GM19372 (cell line): ENCODE measurements at regions not wholly inside any gene's neighbourhood (a gene's known extent, or its start where the extent isn't known, plus 50 kb on each side); places are given as distances from the start of the nearest gene placed in this dataset.

Source experiments
- ATAC-seq: cut with Tn5 transposase; IDR thresholded peaks from one replicate; pipeline ENCODE4 v1.9.1; 2021; ENCODE audit warnings: mild to moderate bottlenecking, low read depth, moderate library complexity; ENCODE audit not compliant: unreplicated experiment

DNA sequence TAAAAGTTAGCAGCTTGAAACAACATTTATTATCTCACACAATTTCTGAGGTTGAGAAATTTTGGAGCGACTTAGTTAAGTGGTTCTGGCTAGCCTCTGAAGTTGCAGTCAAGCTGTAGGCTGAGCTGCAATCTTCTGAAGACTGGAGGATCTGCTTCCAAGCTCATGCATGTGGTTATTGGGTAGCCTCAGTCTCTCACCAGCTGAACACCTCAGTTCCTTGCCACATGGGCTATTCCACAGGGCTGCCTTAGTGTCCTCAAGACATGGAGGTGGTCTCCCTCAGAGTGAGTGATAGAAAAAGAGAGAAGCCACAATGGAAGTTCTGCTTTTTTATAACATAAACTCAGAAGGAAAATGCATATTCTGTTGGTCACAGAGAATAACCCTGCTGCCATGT is 92.0 kb upstream of the CAMK1G start:
- ATAC-seq: no peak

DNA sequence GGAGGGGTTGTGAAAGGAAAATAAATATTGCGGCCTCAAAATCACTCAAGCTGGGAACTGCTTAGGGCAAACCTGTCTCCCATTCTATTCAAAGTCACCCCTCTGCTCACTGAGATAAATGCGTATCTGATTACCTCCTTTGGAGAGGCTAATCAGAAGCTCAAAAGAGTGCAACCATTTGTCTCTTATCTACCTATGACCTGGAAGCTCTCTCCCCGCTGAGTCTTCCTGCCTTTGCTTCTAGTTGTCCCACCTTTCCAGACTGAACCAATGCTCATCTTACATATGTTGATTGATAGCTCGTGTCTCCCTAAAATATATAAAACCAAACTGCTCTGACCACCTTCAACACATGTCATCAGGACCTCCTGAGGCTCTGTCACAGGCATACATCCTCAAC is 91.6 kb upstream of the CAMK1G start:
- ATAC-seq: no peak

DNA sequence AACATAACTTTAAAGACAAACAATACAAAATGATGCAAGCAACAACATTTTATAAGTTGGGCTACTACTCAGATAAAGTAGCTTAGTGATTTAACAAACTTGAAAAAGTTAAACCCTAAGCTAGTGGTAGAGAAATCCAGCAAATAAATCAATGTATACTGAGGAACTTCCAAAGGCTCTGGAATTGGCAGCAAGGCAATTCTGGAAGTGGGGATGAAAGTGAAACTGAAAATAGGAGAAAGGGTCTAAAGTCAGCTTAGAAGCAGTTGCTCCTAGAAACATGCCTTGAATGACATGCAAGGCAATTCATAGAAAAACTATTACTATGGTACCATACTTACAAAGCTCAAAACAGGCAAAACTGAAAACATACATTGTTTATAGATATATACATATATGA is 90.0 kb upstream of the CAMK1G start:
- no peak for ATAC-seq

DNA sequence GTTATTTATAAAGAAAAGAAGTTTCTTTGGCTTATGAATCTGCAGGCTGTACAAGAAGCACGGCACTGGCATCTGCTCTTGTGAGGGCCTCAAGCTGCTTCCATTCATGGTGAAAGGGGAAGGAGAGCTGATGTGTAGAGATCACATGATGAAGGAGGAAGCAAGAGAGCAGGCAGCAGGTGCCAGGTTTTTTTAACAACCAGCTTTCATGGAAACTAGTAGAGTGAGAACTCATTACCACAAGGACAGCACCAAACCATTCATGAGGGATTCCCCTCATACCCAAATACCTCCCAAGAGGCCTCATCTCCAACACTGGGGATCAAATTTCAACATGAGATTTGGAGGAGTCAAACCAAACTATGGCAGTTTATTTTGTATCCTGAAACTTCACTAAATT is 85.8 kb upstream of the CAMK1G start:
- no peak for ATAC-seq

DNA sequence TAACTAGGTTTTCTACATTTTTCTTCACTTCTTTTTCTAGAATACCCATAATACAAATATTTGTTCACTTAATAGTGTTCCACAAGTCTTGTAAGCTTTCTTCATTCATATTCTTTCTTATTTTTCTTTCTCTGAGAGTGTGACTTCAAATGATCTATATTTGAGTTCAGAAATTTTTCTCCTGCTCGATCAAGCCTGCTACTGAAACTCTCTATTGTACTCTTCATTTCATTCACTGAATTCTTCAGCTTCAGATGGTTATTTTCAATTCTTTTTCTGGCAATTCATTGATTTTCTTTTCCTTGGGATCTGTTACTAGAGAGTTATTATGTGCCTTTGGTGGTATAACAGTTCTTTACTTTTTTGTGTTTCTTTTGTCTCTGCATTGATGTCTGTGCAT is 82.5 kb upstream of the CAMK1G start:
- ATAC-seq: no peak

DNA sequence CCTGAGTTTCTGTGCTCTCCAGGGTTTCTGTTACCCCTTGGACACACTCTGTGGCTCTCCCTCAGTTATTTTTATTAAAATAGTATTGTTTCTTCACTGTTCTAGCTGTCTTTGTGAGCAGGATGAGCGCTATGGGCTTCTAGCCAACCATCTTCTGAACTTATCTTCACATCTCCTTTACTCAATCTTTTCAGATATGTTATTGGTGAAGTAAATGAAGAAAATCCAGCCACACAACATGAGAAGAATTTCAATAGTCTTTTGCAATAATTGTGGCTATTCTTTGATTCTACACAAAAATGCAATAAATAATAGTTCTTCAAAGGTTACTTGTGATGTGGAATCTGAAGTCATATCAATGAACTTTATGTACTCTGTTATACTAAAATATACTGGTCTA is 80.3 kb upstream of the CAMK1G start:
- ATAC-seq: no peak

DNA sequence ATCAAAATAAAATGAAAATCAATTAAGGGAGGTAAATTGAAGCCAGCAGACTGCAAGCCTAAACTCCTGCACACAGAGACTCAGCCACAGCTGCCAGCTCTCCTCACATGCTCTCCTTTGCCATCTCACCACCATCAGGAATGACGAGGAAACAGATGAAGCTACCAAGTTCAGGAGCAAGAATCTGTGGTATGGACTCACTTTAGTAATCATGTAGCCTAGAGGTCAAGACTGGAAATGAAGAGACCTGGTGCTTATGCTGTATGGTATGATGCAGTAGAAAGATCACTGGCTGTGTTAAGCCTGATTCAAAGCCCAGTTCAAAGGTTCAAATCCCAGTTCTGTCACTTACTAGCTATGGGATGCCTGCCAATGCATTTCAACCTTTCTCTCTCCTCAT is 78.9 kb upstream of the CAMK1G start:
- ATAC-seq: no peak

DNA sequence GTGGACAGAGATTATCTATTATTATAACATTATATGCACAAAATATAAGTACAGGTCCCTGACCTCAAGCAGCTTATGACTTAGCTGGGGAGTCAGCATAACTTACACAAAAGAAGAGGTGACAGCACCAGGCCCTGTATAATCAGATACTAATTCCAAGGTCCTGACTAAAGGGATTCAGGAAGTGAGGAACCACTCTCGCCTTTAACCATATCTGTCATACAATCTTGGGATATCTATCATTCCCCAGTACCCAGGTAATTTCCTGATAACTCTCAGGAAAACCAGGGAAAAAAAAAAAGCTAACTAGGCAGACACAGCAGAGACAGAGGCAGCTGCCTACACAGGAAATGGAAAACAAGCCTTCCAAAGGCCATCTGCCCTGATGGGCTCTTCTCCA is 78.5 kb upstream of the CAMK1G start:
- no peak for ATAC-seq

DNA sequence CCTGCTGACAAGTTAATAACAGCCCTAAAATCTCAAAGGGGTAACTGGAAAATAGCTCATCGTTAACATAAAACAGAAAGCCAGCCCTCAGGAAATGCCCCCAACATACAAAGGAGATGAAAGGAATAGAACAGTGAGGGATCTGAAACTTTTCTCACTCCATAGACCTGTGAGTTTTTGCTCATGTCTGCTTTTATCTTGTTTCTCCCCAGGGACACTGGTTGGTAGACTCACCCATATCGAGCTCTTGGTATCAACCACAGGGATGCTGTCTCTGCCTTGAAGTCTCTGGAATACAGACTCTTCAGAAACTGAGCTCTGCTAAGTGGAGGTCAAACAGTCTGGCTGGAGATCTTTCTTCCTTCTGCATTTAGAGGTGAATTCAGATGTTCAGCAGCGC is 77.4 kb upstream of the CAMK1G start:
- no peak for ATAC-seq

DNA sequence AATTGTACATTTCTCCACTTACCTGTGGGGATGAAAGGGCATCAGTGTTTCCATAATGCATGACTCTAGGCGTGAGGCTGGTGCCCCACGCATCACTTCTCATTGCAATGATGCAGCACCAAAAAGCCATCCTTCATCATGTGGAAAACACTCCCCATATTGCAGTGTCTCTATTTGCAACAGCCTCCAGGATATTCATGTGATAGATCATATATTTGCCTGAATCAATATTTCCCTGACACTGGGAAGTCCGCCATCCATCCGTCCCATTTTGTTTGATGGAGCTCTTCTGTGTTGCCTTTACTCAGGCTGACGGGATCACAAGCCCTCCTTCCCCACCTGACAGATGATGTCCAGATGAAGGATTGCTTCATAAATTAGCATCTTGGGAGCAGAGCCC is 74.5 kb upstream of the CAMK1G start:
- ATAC-seq: no peak

DNA sequence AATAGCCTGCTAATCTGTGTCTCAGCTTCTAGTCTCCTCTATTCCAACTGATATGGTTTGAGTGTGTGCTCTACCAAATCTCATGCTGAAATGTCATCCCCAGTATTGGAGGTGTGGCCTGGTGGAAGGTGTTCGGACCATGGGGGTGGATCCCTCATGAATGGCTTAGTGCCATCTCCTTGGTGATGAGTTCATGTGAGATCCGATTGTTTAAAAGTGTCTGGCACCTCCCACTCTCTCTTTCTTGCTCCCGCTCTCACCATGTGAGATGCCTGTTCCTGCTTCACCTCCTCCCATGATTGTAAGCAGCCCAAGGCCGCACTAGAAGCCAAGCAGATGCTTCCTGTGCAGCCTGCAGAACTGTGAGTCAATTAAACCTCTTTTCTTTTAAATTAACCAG is 73.5 kb upstream of the CAMK1G start:
- ATAC-seq: no peak

DNA sequence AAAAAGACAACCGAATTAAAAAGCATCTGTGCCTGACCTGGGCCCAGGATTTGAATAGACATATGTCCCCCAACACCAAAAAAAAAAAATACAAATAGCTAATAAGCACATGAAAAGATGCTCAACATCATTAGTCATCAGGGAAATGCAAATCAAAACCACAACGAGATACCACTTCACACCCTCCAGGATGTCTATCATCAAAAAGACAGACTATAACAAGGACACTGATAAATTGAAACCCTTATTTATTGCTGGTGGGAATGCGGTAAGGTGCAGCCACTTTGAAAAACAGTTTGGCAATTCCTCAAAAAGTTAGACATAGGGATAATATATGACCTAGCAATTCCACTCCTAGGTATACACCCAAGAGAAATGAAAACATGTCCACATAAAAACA is 72.3 kb upstream of the CAMK1G start:
- no peak for ATAC-seq

DNA sequence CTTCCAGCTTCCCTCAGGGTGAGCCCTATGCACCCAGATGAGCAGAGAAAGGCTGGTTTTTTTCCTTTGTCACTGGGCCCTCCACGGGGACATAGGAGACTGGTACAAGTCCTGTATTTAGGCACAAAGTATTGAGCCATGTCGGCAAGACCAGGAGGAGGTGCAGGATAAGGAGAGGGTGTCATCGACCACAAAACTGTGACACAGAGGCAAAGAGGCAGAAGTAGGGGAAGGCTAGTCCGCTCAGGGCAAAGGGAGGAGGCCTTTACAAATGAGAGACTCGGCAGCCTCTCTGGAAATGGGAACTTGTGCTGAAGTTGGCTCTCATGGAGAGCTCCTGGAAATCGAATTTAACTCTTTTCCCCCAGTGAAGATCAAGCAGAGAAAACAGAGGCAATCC is 70.7 kb upstream of the CAMK1G start:
- ATAC-seq: no peak

DNA sequence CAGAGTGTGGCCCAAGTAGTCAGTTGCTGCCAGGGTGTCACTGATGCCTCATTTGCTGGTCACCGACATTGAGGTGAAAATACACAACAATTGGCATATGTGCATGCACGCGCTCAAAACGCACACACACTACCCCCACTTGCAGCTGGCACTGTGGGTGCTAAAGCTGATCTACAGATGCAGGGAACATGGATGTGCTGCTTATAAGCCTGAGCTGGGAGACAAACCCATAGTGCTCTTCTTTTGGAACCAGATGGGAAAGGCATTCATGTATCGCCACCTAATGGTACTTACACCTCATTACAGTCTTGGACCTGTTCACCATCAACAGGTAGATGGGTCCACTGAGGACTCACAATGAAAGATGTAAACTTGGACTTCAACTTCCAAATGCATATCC is 70.3 kb upstream of the CAMK1G start:
- ATAC-seq: no peak

DNA sequence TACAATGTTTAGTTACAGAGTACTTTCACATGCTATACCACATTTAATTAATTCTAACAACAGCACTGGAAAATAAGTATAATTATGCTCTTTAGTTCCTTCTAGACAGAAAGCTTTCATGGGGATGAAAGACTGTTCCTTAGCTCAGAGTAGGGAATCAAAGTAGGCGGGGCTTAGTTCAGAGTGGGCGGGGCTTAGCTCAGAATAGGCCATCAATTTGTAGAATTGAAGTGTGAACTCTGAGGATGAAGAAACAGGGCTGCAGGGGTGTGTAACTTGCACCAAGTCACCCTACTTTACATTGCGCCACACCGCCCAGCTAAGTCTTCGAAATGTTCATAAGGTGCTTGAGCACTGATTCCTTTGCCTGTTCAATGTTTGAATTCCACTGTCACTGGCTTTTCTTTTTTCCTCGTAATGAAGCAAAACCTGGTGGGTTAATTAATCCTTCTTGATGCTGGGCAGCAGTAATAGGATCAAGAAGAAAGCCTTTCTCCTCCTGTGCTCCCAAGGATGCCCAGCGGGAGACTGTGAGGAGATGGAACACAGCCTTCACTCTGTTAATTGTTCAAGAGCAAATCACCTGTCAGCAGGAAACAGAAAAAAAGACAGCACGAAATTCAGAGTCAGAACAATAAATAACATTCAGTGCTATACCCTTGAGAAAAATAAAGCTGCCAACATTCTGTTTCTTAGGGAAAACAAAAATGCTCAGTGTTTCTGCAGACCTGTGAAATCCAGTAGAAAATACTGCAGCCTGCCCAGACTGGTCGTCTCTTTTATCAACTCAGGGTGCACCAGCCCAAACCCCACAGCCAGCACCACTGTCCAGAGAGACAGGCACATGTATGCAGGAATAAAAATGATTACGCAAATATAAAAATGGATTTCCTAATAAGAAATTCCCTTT is 66.5 kb upstream of the CAMK1G start:
- ATAC-seq: no peak

DNA sequence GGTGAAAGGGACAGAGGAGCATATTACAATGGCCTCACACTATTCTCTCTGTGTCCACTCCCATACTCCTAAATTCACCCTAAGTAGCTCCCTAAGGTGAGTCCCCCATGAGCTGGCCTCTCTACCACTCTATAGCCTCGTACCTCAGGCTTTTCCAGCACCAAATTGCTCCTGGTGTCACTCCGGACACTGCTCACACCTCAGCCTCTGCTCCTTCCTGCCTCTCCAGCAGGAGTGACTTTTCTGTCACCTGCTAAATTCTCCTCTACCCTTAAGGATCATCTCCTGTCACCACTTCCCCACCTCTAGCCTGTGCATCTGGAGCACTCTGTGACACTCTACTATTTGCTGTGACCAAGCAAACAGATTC is 65.8 kb upstream of the CAMK1G start:
- no peak for ATAC-seq

DNA sequence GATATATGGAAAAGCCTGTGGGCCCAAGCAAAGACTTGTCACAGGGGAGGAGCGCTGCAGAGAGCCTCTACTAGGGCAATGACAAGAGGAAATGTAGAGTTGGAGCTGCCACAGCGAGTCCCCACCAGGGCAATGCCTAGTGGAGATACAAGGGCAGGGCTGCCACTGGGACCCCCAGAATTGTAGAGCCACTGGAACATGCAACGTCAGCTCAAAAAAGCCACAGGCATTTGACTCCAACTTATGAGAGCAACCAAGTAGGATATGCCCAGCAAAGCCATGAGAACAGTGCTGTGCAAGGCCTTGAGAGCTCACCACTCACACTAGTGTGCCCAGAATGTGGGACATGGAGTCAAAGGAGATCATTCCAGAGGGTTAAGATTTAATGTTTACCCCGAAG is 63.7 kb upstream of the CAMK1G start:
- ATAC-seq: no peak

DNA sequence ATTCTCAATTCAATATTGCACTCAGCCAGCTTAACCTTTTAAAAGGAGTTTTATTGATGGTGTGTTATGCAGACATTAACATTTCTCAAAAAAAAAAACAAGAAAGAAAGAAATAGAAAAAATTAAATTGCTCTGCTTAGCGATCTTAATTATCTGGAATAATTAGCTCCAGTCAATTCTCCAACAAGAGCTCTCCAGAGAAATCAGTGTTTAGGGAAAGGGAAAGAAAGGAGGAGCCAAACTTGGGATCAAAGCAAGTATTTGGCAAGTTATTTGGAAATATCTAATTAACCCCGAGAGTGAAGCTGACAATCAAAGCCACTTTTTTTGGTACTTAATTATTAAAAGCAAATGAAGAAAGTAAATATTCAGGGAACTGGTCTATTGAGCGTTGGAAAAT is 60.7 kb upstream of the CAMK1G start:
- ATAC-seq: no peak

DNA sequence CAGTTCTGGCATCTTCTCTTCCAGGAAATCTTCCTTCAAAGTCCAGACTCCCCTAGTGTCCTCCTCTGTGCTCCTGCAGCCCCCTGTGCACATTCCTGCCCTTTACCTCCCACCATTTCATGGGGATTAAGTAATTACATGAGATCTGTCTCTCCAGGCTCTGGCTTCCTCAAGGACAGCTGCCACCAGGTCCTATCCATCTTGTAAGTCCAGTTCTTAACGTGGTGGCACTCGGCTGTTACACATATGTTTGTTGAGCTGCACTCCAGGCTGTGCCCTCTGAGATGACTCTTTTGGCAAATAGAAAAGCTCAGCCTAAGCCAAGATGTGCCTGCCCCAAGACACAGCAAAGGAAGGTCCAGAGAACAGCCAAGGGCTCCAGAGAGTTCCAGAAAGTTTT is 57.4 kb upstream of the CAMK1G start:
- no peak for ATAC-seq

DNA sequence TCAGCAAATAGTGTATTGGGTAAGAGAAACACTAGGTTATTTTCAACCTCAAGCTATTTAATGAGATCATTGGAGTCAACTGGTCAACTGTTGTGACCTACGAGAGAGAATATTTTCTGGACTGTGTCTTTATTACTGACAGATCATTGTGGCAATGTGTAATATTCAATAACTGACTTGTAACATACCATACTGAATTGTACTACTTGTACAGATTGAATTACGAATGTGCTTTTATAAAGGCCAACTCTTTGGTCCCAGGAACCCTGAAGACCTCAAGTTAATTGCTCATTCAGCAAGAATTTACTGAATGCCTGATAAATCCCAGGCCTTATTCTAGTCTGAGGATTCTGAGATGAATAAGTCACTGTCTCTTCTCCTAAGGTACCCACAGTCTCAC is 56.1 kb upstream of the CAMK1G start:
- ATAC-seq: no peak

DNA sequence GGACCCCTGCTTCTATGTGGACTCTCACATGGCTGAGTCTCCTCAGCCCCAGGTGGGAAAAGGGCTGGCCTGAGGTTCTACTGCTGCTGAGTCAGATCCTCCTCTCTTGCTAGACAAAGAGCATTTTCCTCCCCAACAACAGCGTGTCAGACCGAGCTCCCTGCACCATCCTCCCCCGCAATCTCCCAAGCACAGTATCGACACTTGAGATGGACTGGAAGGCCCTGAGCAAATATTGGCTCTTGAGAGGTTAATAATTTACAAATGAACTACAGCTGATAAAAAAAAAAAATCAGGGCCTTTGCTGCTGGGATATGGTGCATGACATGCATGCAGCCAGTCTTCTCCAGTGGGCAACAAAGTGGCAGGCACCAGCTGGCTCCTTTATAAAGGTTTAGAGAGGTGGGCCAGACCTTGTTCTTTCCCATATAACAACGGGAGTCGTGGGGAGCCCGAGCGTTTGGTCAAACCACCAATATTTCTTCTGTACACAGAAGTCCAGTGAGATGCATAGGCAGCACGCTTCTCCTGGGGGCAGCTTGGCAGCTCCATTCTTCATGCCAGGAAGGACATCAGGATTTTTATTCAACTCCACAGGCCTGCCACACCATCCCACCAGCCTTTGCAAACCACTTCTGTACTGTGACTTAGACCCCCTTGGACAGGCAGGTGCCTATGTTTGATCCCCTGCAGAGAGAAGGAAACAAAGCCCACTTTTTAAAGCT is 55.4 kb upstream of the CAMK1G start:
- no peak for ATAC-seq

DNA sequence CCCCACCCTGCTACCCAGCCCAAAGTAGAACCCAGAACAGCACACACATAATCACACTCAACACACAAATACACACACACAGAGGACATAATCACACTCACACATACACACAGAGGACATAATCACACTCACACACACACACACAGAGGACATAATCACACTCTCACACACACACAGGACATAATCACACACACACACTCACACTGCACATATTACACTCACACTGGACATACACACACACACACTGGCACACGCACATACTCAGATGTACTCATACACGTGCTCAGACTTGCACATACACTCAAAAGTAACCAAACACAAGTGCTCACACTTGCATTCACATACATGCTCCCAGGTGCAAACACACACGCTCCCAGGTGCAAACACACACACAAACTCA is 54.3 kb upstream of the CAMK1G start:
- ATAC-seq: no peak
